ENCODE measurements at regions not wholly inside any gene's neighbourhood (a gene's known extent, or its start where the extent isn't known, plus 50 kb on each side); places are given as distances from the start of the nearest gene placed in this dataset.

DNA sequence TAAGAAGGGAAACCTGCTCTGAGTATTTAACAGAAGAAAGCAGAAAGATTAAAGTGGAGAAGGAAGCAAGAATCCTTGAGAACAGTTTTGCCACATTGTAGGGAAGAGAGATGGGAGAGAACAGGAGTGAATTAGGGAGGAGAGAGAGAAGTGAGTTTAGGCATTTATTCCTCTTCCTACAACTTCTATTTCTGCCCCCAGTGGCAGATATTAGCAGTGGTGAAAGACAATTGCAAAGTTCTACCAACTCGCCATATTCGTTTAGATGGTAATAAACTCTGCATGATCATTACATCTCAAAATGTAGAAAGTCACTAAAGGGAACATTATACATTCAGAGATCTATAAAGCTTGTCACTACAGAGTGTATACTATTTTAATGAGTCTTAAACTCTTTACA is 440.1 kb upstream of the TRPC7 start:
- Histone ChIP-seq H3K27ac (no peak overlapping the region), H3K4me2 (no peak overlapping the region), H3K9me3 (no peaks in the 10 kb centered on the region), H3K4me1 (no peaks in the 10 kb centered on the region), H3K4me3 (no peak overlapping the region)
- ChIA-PET POLR2A (no interaction called here), CTCF (interaction anchor here (1.3 kb wide), 1 partner anchor 37 kb away, joined by 3 read pairs; no protein-coding TSS in a partner anchor)
- no peak for DNase-seq (ENCODE audit: low read depth in 1 of 2, low spot score in 1 of 2)
- 0 out of 6 replicates have a peak, but pooled peaks of 1 of the 2 experiments have one; percentile 38 for ATAC-seq
- FAIRE-seq = no peak
- 19% methylated on average over 2 of the region's 2 CpGs for WGBS (ENCODE audit: missing lambda C conversion rate)
- TF ChIP-seq EHMT2 (IDR thresholded peaks at IDR 0.05; ENCODE audit: low read depth) = no peak
- TF ChIP-seq CHD4 (IDR thresholded peaks at IDR 0.05; ENCODE audit: borderline replicate concordance) = no peak
- TF ChIP-seq, protein P1, sequence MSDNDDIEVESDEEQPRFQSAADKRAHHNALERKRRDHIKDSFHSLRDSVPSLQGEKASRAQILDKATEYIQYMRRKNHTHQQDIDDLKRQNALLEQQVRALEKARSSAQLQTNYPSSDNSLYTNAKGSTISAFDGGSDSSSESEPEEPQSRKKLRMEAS (IDR thresholded peaks at IDR 0.05) = no peak
- no peak for TF ChIP-seq HDAC2 (IDR thresholded peaks at IDR 0.05)
- no peak for TF ChIP-seq HOXB13 (CRISPR knock-in tag; IDR thresholded peaks at IDR 0.05; ENCODE audit: low read depth)
- no peak for TF ChIP-seq JUN (IDR thresholded peaks at IDR 0.05)
- no peak for TF ChIP-seq CEBPB (IDR thresholded peaks at IDR 0.05)
- no peak for TF ChIP-seq SREBF2 (IDR thresholded peaks at IDR 0.05)

DNA sequence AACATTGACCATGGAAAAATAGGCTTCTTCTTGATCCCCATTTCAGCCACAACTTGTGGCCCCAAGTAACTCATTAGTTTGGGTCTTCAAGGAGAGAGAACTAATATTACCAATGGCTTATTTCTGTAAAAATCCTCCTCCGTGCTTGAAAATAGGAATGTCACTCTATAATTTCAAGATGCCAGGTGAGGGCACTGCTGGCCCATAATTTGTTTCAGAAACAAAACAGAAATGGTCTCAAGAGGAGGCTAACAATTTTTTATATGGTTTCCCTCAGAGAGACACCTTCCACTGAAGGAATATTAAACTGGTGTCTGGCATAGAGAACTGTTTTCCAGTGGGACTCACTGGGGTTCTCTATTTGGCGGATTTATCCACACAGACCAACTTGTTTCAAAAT is 437.0 kb upstream of the TRPC7 start:
- ATAC-seq (no peak; a peak in 1 of 6 replicates), FAIRE-seq (no peak), DNase-seq (ENCODE audit: low read depth in 1 of 2, low spot score in 1 of 2) (peak; percentile 5 to 24)
- H3K4me2 ChIP-seq = no peak overlapping the region
- TF ChIP-seq RAD21 (conservative IDR thresholded peaks at IDR 0.05 in 1 of 2, IDR thresholded peaks at IDR 0.05 in 1 of 2) = peak; percentile 62 to 71
- no peak for TF ChIP-seq GATA3 (IDR thresholded peaks at IDR 0.05; ENCODE audit: borderline replicate concordance)
- TF ChIP-seq SMC3 (IDR thresholded peaks at IDR 0.05) = peak; percentile 58
- TF ChIP-seq, protein P2, sequence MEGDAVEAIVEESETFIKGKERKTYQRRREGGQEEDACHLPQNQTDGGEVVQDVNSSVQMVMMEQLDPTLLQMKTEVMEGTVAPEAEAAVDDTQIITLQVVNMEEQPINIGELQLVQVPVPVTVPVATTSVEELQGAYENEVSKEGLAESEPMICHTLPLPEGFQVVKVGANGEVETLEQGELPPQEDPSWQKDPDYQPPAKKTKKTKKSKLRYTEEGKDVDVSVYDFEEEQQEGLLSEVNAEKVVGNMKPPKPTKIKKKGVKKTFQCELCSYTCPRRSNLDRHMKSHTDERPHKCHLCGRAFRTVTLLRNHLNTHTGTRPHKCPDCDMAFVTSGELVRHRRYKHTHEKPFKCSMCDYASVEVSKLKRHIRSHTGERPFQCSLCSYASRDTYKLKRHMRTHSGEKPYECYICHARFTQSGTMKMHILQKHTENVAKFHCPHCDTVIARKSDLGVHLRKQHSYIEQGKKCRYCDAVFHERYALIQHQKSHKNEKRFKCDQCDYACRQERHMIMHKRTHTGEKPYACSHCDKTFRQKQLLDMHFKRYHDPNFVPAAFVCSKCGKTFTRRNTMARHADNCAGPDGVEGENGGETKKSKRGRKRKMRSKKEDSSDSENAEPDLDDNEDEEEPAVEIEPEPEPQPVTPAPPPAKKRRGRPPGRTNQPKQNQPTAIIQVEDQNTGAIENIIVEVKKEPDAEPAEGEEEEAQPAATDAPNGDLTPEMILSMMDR (IDR thresholded peaks at IDR 0.05) = peak; percentile 51
- no peak for TF ChIP-seq JUN (IDR thresholded peaks at IDR 0.05)
- H3K9me3 ChIP-seq = no peaks in the 10 kb centered on the region
- no peak overlapping the region for H3K4me3 ChIP-seq
- ChIA-PET POLR2A (no interaction called here), CTCF (interaction anchor here (0.6 to 3.4 kb wide), 18 partner anchors 9 to 940 kb away, joined by 3 to 31 read pairs (median 3); partner anchors contain the start of gene SPOCK1)
- no peaks in the 10 kb centered on the region for H3K4me1 ChIP-seq
- 6% methylated on average over 2 of the region's 2 CpGs for WGBS (ENCODE audit: missing lambda C conversion rate)
- H3K27ac ChIP-seq = no peak overlapping the region

DNA sequence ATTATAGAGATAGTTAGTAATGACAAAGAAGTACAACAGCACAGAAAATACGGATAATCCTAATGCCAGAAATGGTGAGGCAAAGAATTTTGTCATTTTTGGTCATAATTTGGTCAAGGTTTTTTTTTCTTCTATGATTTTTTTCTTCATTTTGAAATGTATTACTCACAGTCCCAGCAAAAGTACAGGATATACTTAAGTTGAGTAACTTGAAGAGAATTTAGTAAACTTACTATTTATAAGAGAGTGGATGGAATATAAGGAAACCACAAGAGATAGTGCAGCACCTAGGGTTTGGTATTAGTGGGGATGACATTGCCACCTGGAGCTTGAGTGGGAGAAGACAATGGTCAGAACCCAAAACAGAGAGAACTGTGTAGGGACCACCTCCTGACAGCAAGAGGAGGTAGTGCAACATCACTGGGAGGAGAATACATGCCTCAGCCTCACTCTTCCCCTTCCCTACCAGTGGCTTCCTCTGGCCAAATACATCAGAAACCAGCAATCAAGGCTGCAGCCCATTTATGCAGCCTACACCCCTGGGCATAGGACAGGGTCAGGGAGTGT is 434.5 kb upstream of the TRPC7 start:
- no peak for FAIRE-seq
- no peak overlapping the region for H3K4me2 ChIP-seq

More for the DNA sequence above, 434.5 kb upstream of the TRPC7 start:
- TF ChIP-seq HOXB5 (CRISPR knock-in tag; IDR thresholded peaks at IDR 0.05) (no peak), JUN (IDR thresholded peaks at IDR 0.05) (no peak), ESRRA (IDR thresholded peaks at IDR 0.05; ENCODE audit: borderline replicate concordance, low read length) (no peak), TP53 (CRISPR knock-in tag; IDR thresholded peaks at IDR 0.05) (no peak), NFE2L2 (conservative IDR thresholded peaks at IDR 0.05; ENCODE audit: low read length) (no peak), POLR2AphosphoS2 (conservative IDR thresholded peaks at IDR 0.05; ENCODE audit: low read length) (no peak), HDAC2 (IDR thresholded peaks at IDR 0.05) (no peak), RFX5 (IDR thresholded peaks at IDR 0.05) (no peak)
- TF ChIP-seq, protein P3, sequence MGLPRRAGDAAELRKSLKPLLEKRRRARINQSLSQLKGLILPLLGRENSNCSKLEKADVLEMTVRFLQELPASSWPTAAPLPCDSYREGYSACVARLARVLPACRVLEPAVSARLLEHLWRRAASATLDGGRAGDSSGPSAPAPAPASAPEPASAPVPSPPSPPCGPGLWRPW (IDR thresholded peaks at IDR 0.05) = no peak
- TF ChIP-seq, protein P4, sequence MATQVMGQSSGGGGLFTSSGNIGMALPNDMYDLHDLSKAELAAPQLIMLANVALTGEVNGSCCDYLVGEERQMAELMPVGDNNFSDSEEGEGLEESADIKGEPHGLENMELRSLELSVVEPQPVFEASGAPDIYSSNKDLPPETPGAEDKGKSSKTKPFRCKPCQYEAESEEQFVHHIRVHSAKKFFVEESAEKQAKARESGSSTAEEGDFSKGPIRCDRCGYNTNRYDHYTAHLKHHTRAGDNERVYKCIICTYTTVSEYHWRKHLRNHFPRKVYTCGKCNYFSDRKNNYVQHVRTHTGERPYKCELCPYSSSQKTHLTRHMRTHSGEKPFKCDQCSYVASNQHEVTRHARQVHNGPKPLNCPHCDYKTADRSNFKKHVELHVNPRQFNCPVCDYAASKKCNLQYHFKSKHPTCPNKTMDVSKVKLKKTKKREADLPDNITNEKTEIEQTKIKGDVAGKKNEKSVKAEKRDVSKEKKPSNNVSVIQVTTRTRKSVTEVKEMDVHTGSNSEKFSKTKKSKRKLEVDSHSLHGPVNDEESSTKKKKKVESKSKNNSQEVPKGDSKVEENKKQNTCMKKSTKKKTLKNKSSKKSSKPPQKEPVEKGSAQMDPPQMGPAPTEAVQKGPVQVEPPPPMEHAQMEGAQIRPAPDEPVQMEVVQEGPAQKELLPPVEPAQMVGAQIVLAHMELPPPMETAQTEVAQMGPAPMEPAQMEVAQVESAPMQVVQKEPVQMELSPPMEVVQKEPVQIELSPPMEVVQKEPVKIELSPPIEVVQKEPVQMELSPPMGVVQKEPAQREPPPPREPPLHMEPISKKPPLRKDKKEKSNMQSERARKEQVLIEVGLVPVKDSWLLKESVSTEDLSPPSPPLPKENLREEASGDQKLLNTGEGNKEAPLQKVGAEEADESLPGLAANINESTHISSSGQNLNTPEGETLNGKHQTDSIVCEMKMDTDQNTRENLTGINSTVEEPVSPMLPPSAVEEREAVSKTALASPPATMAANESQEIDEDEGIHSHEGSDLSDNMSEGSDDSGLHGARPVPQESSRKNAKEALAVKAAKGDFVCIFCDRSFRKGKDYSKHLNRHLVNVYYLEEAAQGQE (IDR thresholded peaks at IDR 0.05) = no peak
- TF ChIP-seq, protein P5, sequence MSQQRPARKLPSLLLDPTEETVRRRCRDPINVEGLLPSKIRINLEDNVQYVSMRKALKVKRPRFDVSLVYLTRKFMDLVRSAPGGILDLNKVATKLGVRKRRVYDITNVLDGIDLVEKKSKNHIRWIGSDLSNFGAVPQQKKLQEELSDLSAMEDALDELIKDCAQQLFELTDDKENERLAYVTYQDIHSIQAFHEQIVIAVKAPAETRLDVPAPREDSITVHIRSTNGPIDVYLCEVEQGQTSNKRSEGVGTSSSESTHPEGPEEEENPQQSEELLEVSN (IDR thresholded peaks at IDR 0.05; ENCODE audit: borderline replicate concordance, low read depth) = no peak
- DNase-seq (ENCODE audit: low read depth in 1 of 2, low spot score in 1 of 2) (no peak), ATAC-seq (peak in 1 of 2 experiments; percentile 58; a peak in 1 of 6 replicates)
- CTCF ChIA-PET = no interaction called here
- 4% methylated on average over 1 of the region's 1 CpG for WGBS (ENCODE audit: missing lambda C conversion rate)
- H3K4me3 ChIP-seq = no peak overlapping the region
- no peaks in the 10 kb centered on the region for H3K9me3 ChIP-seq
- no peaks in the 10 kb centered on the region for H3K4me1 ChIP-seq
- POLR2A ChIA-PET = no interaction called here
- H3K27ac ChIP-seq = no peak overlapping the region

Data from A549 (cell line).